ENCODE measurements at regions not wholly inside any gene's neighbourhood (a gene's known extent, or its start where the extent isn't known, plus 50 kb on each side); places are given as distances from the start of the nearest gene placed in this dataset.

- peaks cover 12% of the 10 kb centered on the region for H3K4me1 Mint-ChIP-seq (ENCODE audit: unreplicated experiment)
- no peak overlapping the region for H3K27ac Mint-ChIP-seq (ENCODE audit: unreplicated experiment)
- no peak for TF ChIP-seq CTCF (IDR thresholded peaks at IDR 0.05; ENCODE audit: unreplicated experiment)
- H3K9me3 Mint-ChIP-seq (ENCODE audit: unreplicated experiment): no peaks in the 10 kb centered on the region
- DNase-seq (ENCODE audit: low spot score): no peak
- peaks cover 2% of the 10 kb centered on the region for H3K27me3 Mint-ChIP-seq (ENCODE audit: unreplicated experiment)
- no peak overlapping the region for H3K4me3 Mint-ChIP-seq (ENCODE audit: unreplicated experiment)
- no peaks in the 10 kb centered on the region for H3K36me3 Mint-ChIP-seq (ENCODE audit: low read depth, unreplicated experiment)
Measured at GRCh38 chr4:52292245-52292644, 241.1 kb downstream of the SPATA18 start.

- DNase-seq (ENCODE audit: low spot score): no peak
- TF ChIP-seq CTCF (IDR thresholded peaks at IDR 0.05; ENCODE audit: unreplicated experiment): no peak
- Mint-ChIP-seq H3K9me3 (ENCODE audit: unreplicated experiment) (no peaks in the 10 kb centered on the region), H3K27ac (ENCODE audit: unreplicated experiment) (no peak overlapping the region), H3K27me3 (ENCODE audit: unreplicated experiment) (no peaks in the 10 kb centered on the region), H3K4me3 (ENCODE audit: unreplicated experiment) (no peak overlapping the region), H3K4me1 (ENCODE audit: unreplicated experiment) (peaks cover 12% of the 10 kb centered on the region), H3K36me3 (ENCODE audit: low read depth, unreplicated experiment) (no peaks in the 10 kb centered on the region)
Measured at GRCh38 chr4:52296341-52296740, 245.2 kb downstream of the SPATA18 start.

- H3K36me3 Mint-ChIP-seq (ENCODE audit: low read depth, unreplicated experiment): no peaks in the 10 kb centered on the region
- TF ChIP-seq CTCF (IDR thresholded peaks at IDR 0.05; ENCODE audit: unreplicated experiment): no peak
- H3K4me3 Mint-ChIP-seq (ENCODE audit: unreplicated experiment): no peak overlapping the region
- H3K9me3 Mint-ChIP-seq (ENCODE audit: unreplicated experiment): no peaks in the 10 kb centered on the region
- no peaks in the 10 kb centered on the region for H3K27me3 Mint-ChIP-seq (ENCODE audit: unreplicated experiment)
- peaks cover 12% of the 10 kb centered on the region for H3K4me1 Mint-ChIP-seq (ENCODE audit: unreplicated experiment)
- no peak overlapping the region for H3K27ac Mint-ChIP-seq (ENCODE audit: unreplicated experiment)
- no peak for DNase-seq (ENCODE audit: low spot score)
Measured at GRCh38 chr4:52298444-52298843, 247.3 kb downstream of the SPATA18 start.

- peaks cover 12% of the 10 kb centered on the region for H3K4me1 Mint-ChIP-seq (ENCODE audit: unreplicated experiment)
- H3K27me3 Mint-ChIP-seq (ENCODE audit: unreplicated experiment): no peaks in the 10 kb centered on the region
- H3K9me3 Mint-ChIP-seq (ENCODE audit: unreplicated experiment): no peaks in the 10 kb centered on the region
- no peaks in the 10 kb centered on the region for H3K36me3 Mint-ChIP-seq (ENCODE audit: low read depth, unreplicated experiment)
- TF ChIP-seq CTCF (IDR thresholded peaks at IDR 0.05; ENCODE audit: unreplicated experiment): no peak
- no peak for DNase-seq (ENCODE audit: low spot score)
- H3K27ac Mint-ChIP-seq (ENCODE audit: unreplicated experiment): no peak overlapping the region
- H3K4me3 Mint-ChIP-seq (ENCODE audit: unreplicated experiment): no peak overlapping the region
Measured at GRCh38 chr4:52299120-52299519, 248.0 kb downstream of the SPATA18 start.

GRCh38 chr4:52311464-52312125 is 260.5 kb downstream of the SPATA18 start:
- Mint-ChIP-seq H3K9me3 (ENCODE audit: unreplicated experiment) (no peaks in the 10 kb centered on the region), H3K4me1 (ENCODE audit: unreplicated experiment) (no peaks in the 10 kb centered on the region), H3K36me3 (ENCODE audit: low read depth, unreplicated experiment) (no peaks in the 10 kb centered on the region), H3K4me3 (ENCODE audit: unreplicated experiment) (no peak overlapping the region), H3K27me3 (ENCODE audit: unreplicated experiment) (no peaks in the 10 kb centered on the region), H3K27ac (ENCODE audit: unreplicated experiment) (no peak overlapping the region)
- TF ChIP-seq CTCF (IDR thresholded peaks at IDR 0.05; ENCODE audit: unreplicated experiment): no peak
- DNase-seq (ENCODE audit: low spot score): no peak

All from endothelial cell (in vitro differentiated cells).